ENCODE measurements at regions not wholly inside any gene's neighbourhood (a gene's known extent, or its start where the extent isn't known, plus 50 kb on each side); places are given as distances from the start of the nearest gene placed in this dataset.

GRCh38 chr17:71580220-71580619 is 540.6 kb upstream of the SOX9 start:
- H4K5ac ChIP-seq (ENCODE audit: low read depth, low read length): no peak overlapping the region

More at GRCh38 chr17:71580220-71580619, 540.6 kb upstream of the SOX9 start:
- Histone ChIP-seq H3K4me3 (ENCODE audit: insufficient read depth, low read depth, low read length) (no peak overlapping the region), H2BK5ac (ENCODE audit: low read depth, low read length, poor library complexity, severe bottlenecking) (no peak overlapping the region), H4K91ac (ENCODE audit: insufficient read depth, low read depth, low read length) (no peak overlapping the region), H3K56ac (ENCODE audit: extremely low read depth, insufficient read depth, low read length) (no peak overlapping the region), H3K36me3 (ENCODE audit: control insufficient read depth, insufficient read depth, low read length) (no peaks in the 10 kb centered on the region), H3K4me1 (ENCODE audit: control insufficient read depth, insufficient read depth, low read length) (no peaks in the 10 kb centered on the region), H2AFZ (replicated peaks; ENCODE audit: low read length, poor library complexity) (no peak overlapping the region), H2BK20ac (ENCODE audit: low read depth, low read length) (no peak overlapping the region), H3K4me2 (ENCODE audit: low read depth, low read length) (no peak overlapping the region), H3K27ac (ENCODE audit: insufficient read depth, low read length) (no peak overlapping the region), H3K18ac (ENCODE audit: low read depth, low read length) (no peak overlapping the region), H4K8ac (ENCODE audit: low read depth in 2 of 2, low read length in 2 of 2) (no peak overlapping the region), H2BK120ac (ENCODE audit: low read depth, low read length) (no peak overlapping the region), H2AK5ac (ENCODE audit: low read depth, low read length) (no peak overlapping the region), H4K20me1 (ENCODE audit: insufficient read depth, low read length) (no peaks in the 10 kb centered on the region), H2AK9ac (replicated peaks; ENCODE audit: low read depth, low read length, poor library complexity) (no peak overlapping the region), H2BK15ac (ENCODE audit: low read depth, low read length) (no peak overlapping the region), H3K4ac (ENCODE audit: low read depth, low read length) (no peak overlapping the region), H3K27me3 (ENCODE audit: control insufficient read depth, insufficient read depth, low read length) (no peaks in the 10 kb centered on the region), H3K9ac (ENCODE audit: low read depth, low read length) (no peak overlapping the region), H3K9me3 (ENCODE audit: control insufficient read depth, insufficient read depth, low read length) (0 out of 2 replicates have a peak, but pooled peaks cover 2% of the 10 kb centered on the region), H3K23ac (ENCODE audit: low read depth, low read length) (no peak overlapping the region), H3K9me1 (ENCODE audit: insufficient read depth, low read length) (no peaks in the 10 kb centered on the region), H3K14ac (replicated peaks; ENCODE audit: low read depth, low read length) (no peak overlapping the region), H3K79me1 (ENCODE audit: low read depth in 1 of 2, low read length in 2 of 2) (no peaks in the 10 kb centered on the region)
- intact Hi-C loops (cut with micrococcal nuclease) (no loop called here), in situ Hi-C loops (cut with MboI; ENCODE audit: low sequenced_read_pairs) (no loop called here), dilution Hi-C loops (cut with HindIII; ENCODE audit: low sequenced_read_pairs, unreplicated experiment) (no loop called here)
- DNase-seq (peak; percentile 20), ATAC-seq (ENCODE audit: low read depth) (no peak; the same call in 1 of the 2 replicates)
- ChIA-PET POLR2A (ENCODE audit: unreplicated experiment) (no interaction called here), CTCF (no interaction called here)
- no peak for TF ChIP-seq BHLHE40 (IDR thresholded peaks at IDR 0.05; ENCODE audit: low read depth, low read length)
- TF ChIP-seq USF2 (IDR thresholded peaks at IDR 0.05; ENCODE audit: low read depth, low read length): no peak
- no peak for TF ChIP-seq NFE2L2 (IDR thresholded peaks at IDR 0.05; ENCODE audit: low read depth, low read length)
- no peak for TF ChIP-seq RCOR1 (IDR thresholded peaks at IDR 0.05; ENCODE audit: insufficient replicate concordance, low read length)
- TF ChIP-seq FOS (IDR thresholded peaks at IDR 0.05; ENCODE audit: low read depth, low read length): no peak
- TF ChIP-seq POLR2A (IDR thresholded peaks at IDR 0.05; ENCODE audit: low read depth, low read length): no peak
- TF ChIP-seq MXI1 (IDR thresholded peaks at IDR 0.05; ENCODE audit: borderline replicate concordance, low read depth, low read length): no peak
- TF ChIP-seq CTCF (conservative IDR thresholded peaks at IDR 0.05; ENCODE audit: low read depth, low read length): no peak
- no peak for TF ChIP-seq MAZ (IDR thresholded peaks at IDR 0.05; ENCODE audit: borderline replicate concordance, low read depth, low read length)
- TF ChIP-seq RFX5 (IDR thresholded peaks at IDR 0.05; ENCODE audit: low read depth, low read length): no peak
- no peak for TF ChIP-seq CHD1 (IDR thresholded peaks at IDR 0.05; ENCODE audit: low read depth, low read length)
- TF ChIP-seq ELK1 (IDR thresholded peaks at IDR 0.05; ENCODE audit: borderline replicate concordance, low read depth, low read length): no peak
- TF ChIP-seq RAD21 (IDR thresholded peaks at IDR 0.05; ENCODE audit: low read length): no peak
- no peak for TF ChIP-seq SMC3 (IDR thresholded peaks at IDR 0.05; ENCODE audit: low read depth, low read length)
- BruUV-seq (replicated peaks): no TSS peak

Measured in IMR-90 (cell line).